ENCODE measurements at regions not wholly inside any gene's neighbourhood (a gene's known extent, or its start where the extent isn't known, plus 50 kb on each side); places are given as distances from the start of the nearest gene placed in this dataset.

DNA sequence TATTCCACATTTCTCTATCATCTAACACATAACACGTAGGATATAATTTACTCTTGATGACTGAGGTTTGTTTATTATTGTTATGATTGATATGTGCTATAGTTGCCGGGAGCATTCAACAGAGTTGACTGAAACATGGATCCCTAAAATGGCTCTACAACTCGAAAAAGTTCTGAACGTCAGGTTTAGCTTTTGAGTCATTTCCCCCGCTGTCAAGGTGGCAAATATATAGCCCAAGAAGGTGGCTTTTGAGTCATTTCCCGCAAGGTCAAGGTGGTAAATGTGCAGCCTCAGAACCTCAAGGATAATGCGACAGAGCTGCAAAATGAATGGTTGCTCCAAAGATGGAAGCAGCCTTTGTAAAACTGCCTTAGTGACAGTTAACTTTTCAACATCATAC, 104.0 kb downstream of the NIBAN1 start:
- POLR2A ChIA-PET (ENCODE audit: low non-redundant PET): no interaction called here
- peaks cover 8% of the 10 kb centered on the region for H3K36me3 ChIP-seq (ENCODE audit: insufficient read depth, low read length, poor library complexity, severe bottlenecking)
- no peaks in the 10 kb centered on the region for H3K9me3 ChIP-seq (ENCODE audit: low read depth, low read length, poor library complexity, severe bottlenecking)
- intact Hi-C loops (cut with micrococcal nuclease; ENCODE audit: unreplicated experiment): no loop called here
- H3K4me1 ChIP-seq (ENCODE audit: insufficient read depth, low read length, poor library complexity, severe bottlenecking): peaks cover 13% of the 10 kb centered on the region
- H3K27ac ChIP-seq (ENCODE audit: low read depth, low read length, poor library complexity, severe bottlenecking): no peak overlapping the region
- H3K4me3 ChIP-seq (ENCODE audit: low read depth, low read length, poor library complexity, severe bottlenecking): no peak overlapping the region
- CTCF ChIA-PET: no interaction called here
- no TSS peak for BruUV-seq (replicated peaks)
- TF ChIP-seq, protein P1, sequence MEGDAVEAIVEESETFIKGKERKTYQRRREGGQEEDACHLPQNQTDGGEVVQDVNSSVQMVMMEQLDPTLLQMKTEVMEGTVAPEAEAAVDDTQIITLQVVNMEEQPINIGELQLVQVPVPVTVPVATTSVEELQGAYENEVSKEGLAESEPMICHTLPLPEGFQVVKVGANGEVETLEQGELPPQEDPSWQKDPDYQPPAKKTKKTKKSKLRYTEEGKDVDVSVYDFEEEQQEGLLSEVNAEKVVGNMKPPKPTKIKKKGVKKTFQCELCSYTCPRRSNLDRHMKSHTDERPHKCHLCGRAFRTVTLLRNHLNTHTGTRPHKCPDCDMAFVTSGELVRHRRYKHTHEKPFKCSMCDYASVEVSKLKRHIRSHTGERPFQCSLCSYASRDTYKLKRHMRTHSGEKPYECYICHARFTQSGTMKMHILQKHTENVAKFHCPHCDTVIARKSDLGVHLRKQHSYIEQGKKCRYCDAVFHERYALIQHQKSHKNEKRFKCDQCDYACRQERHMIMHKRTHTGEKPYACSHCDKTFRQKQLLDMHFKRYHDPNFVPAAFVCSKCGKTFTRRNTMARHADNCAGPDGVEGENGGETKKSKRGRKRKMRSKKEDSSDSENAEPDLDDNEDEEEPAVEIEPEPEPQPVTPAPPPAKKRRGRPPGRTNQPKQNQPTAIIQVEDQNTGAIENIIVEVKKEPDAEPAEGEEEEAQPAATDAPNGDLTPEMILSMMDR (conservative IDR thresholded peaks at IDR 0.05; ENCODE audit: low read depth, low read length): no peak
- no peak for TF ChIP-seq EZH2 (IDR thresholded peaks at IDR 0.05; ENCODE audit: borderline replicate concordance, low read depth, low read length, poor library complexity, severe bottlenecking)
- no peaks in the 10 kb centered on the region for H3K27me3 ChIP-seq (replicated peaks; ENCODE audit: insufficient read depth, low read depth, low read length, poor library complexity)
- DNase-seq (ENCODE audit: low spot score): no peak

DNA sequence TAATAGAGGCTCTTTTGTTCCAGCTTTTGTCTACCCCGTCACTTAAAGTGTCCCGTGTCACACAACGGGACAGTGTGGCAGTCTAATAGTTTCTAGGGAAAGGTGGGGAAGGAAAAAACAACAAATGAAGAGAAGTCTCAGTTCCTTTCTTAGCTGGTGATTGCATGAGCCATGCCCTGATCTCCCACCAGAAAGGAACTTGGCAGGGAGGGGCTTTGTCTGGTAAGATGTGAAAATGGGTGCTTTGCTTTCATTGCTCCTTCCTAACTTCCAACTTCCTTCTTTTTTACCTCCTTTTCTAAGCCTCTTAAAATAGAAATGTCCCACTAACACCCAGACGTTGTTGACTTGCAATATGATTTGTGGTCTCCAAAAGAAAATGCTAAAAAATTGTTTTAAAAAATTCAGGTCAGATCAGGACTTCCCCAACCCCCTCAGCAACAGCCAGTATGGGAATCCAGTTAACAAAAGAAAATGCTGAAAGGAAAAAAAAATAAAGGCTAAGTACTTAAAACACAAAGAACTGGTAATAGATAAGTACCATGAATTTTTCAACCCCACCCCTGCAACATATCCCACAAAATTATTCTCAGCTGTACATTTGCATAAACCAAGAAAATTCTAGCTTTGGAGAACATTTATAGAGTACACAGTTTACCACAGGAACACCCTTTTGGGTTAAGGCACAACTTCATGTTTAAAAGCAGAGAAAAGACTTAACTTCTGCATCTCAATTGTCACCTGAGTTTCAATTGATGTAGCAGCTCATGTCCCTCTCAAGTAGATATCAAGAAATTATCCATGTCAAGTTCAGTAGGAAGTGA, 106.2 kb downstream of the NIBAN1 start:
- ChIA-PET POLR2A (ENCODE audit: low non-redundant PET) (no interaction called here), CTCF (interaction anchor here (0.6 kb wide), 1 partner anchor 107 kb away, joined by 4 read pairs; no protein-coding TSS in a partner anchor)
- H3K27ac ChIP-seq (ENCODE audit: low read depth, low read length, poor library complexity, severe bottlenecking): no peak overlapping the region
- no peak overlapping the region for H3K4me3 ChIP-seq (ENCODE audit: low read depth, low read length, poor library complexity, severe bottlenecking)
- TF ChIP-seq EZH2 (IDR thresholded peaks at IDR 0.05; ENCODE audit: borderline replicate concordance, low read depth, low read length, poor library complexity, severe bottlenecking): no peak
- TF ChIP-seq, protein P1 (conservative IDR thresholded peaks at IDR 0.05; ENCODE audit: low read depth, low read length): no peak
- H3K27me3 ChIP-seq (replicated peaks; ENCODE audit: insufficient read depth, low read depth, low read length, poor library complexity): no peaks in the 10 kb centered on the region
- BruUV-seq (replicated peaks): no TSS peak
- intact Hi-C loops (cut with micrococcal nuclease; ENCODE audit: unreplicated experiment): no loop called here
- H3K4me1 ChIP-seq (ENCODE audit: insufficient read depth, low read length, poor library complexity, severe bottlenecking): peaks cover 13% of the 10 kb centered on the region
- no peak for DNase-seq (ENCODE audit: low spot score)
- H3K36me3 ChIP-seq (ENCODE audit: insufficient read depth, low read length, poor library complexity, severe bottlenecking): peaks cover 8% of the 10 kb centered on the region
- H3K9me3 ChIP-seq (ENCODE audit: low read depth, low read length, poor library complexity, severe bottlenecking): no peaks in the 10 kb centered on the region

- ChIA-PET CTCF (no interaction called here), POLR2A (ENCODE audit: low non-redundant PET) (interaction anchor here (0.6 kb wide), 1 partner anchor 643 kb away, joined by 3 read pairs; no protein-coding TSS in a partner anchor)
- Histone ChIP-seq H3K9me3 (ENCODE audit: low read depth, low read length, poor library complexity, severe bottlenecking) (no peaks in the 10 kb centered on the region), H3K36me3 (ENCODE audit: insufficient read depth, low read length, poor library complexity, severe bottlenecking) (peaks cover 5% of the 10 kb centered on the region), H3K4me3 (ENCODE audit: low read depth, low read length, poor library complexity, severe bottlenecking) (no peak overlapping the region), H3K4me1 (ENCODE audit: insufficient read depth, low read length, poor library complexity, severe bottlenecking) (peaks cover 13% of the 10 kb centered on the region), H3K27me3 (replicated peaks; ENCODE audit: insufficient read depth, low read depth, low read length, poor library complexity) (no peaks in the 10 kb centered on the region), H3K27ac (ENCODE audit: low read depth, low read length, poor library complexity, severe bottlenecking) (no peak overlapping the region)
- BruUV-seq (replicated peaks): no TSS peak
- TF ChIP-seq EZH2 (IDR thresholded peaks at IDR 0.05; ENCODE audit: borderline replicate concordance, low read depth, low read length, poor library complexity, severe bottlenecking): no peak
- TF ChIP-seq, protein P1 (conservative IDR thresholded peaks at IDR 0.05; ENCODE audit: low read depth, low read length): no peak
- intact Hi-C loops (cut with micrococcal nuclease; ENCODE audit: unreplicated experiment): no loop called here
- DNase-seq (ENCODE audit: low spot score): peak; percentile 15
These were observed 107.1 kb downstream of the NIBAN1 start for GRCh38 chr1:184866991-184867788.
